ENCODE measurements at regions not wholly inside any gene's neighbourhood (a gene's known extent, or its start where the extent isn't known, plus 50 kb on each side); places are given as distances from the start of the nearest gene placed in this dataset.

DNA sequence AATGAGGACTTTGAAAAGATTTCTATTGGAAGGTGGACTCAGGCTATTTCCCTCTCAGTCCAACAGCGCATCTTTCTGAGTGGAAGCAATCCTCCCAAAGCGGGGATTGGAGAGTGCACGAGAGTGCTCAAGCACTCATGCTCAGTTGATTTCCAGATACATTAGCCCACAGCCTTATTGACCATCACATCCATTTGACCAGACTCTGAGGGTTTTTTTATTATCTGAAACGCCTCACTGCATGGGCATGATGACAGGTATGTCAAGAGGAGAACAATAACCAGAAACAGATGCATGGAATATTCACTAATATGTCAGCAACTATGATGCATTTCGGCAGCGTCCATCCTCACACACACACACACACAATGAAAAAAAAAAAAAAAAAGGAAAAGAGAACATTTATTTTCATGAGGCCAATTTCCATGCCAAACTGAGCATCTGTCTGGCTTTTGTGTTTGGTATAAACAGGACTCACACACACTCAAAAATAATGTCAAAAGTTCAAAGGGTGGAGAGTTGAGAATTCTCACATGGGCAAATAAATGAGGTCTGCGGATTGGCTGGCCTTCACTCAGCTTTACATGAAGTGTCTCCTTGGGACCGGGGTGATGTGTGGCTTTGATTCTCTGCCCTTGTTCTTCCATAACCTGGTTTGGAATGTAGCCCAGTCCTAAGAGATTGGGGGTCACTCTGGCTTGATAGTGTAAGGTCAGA, 371.6 kb downstream of the MCTP2 start:
- in situ Hi-C loops (cut with HindIII; ENCODE audit: low sequenced_read_pairs): no loop called here

DNA sequence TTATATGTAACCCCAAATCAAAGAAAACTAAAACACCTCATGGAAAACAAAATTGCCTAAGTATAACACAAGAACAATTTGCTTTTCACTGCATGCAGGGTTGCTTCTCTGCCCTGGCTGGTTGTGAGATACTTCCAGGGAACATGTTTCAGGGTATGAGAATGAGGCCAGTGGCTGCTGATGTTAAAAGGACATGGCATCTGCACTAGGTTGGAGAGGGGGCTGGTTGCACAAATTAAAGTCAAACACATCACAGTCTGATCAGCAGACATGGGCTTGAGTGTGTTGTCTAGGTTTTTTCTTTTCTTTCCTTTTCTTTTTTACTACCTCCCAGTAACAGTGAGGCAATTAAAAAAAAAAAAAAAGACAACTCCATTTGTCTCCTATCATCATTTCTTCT, 374.9 kb downstream of the MCTP2 start:
- in situ Hi-C loops (cut with HindIII; ENCODE audit: low sequenced_read_pairs): no loop called here

DNA sequence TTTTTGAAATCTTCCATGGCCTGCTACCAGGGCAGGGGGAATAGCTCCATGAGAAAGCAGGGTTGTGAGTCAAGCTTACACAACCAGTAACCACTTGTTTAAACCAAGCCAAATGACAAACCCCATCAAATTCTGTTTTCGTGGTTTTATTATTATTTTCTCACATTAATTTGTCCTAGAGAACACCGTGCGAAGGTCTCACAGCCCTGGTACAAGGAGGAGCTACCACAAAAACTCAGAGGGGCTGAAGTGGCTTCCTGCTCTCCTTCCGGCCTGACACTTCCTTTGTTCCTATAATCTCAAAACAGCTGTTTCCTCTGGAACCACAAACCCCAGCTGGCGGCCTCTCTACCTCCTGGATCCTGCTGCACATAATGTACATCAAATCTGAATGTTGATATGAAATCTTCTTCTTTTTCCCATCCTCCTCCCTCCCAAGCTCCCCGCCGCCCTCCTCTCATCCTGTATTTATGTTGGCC, 375.9 kb downstream of the MCTP2 start:
- in situ Hi-C loops (cut with HindIII; ENCODE audit: low sequenced_read_pairs): no loop called here

DNA sequence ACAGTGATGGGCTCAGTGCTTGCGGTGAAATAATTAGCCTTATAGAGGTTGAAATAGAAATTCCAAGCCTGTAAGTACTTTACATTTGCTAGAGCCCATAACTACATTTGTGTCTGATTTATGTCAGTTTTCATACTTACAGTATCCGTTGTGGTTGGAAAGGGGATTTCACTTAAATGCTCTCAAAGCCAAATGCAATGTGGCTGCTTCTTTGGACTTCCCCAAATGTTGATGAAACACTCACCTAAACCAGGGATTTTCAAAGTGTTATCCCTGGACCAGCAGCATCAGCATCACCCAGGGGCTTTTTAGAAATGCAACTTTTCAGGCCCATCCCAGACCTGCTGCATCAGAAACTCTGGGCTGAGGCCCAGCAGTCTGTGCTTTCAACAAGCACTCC, 378.7 kb downstream of the MCTP2 start:
- in situ Hi-C loops (cut with HindIII; ENCODE audit: low sequenced_read_pairs): no loop called here

DNA sequence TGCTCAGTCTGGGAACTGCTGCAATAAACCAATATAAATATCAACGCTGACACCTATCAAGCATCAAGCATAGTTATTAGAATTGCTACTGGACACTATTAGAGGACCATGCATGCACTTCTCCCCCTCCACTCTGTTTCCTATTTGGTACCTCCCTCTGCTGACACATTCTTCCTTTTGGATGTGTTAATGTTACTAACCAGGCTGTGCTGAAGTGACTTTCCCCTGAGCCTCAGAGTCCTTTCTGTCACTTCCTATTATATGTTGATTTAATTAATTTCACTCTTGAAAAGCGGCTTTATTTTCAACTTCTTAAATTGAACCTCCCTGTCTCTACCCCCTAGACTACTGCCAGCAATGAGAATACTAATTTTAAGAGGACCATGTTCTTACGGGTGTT, 379.1 kb downstream of the MCTP2 start:
- in situ Hi-C loops (cut with HindIII; ENCODE audit: low sequenced_read_pairs): no loop called here

DNA sequence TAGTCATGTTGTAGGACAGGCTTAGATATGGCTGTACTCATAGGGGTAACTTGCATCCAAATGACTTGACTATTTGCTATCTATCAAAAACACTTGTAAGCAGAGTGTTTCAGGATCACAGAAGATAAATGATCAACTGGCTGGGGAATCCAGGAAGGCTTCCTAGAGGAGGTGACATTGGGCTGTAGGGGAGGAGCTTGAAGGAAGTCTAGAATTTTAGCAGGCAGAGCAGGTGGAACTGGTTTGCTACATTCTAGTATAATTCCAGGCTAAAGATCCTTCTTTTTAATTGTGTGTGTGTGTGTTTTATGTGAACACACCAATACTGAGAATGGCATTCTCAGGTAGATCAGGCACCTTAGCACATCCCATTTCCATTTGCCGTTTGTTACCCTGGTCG, 380.3 kb downstream of the MCTP2 start:
- in situ Hi-C loops (cut with HindIII; ENCODE audit: low sequenced_read_pairs): no loop called here

DNA sequence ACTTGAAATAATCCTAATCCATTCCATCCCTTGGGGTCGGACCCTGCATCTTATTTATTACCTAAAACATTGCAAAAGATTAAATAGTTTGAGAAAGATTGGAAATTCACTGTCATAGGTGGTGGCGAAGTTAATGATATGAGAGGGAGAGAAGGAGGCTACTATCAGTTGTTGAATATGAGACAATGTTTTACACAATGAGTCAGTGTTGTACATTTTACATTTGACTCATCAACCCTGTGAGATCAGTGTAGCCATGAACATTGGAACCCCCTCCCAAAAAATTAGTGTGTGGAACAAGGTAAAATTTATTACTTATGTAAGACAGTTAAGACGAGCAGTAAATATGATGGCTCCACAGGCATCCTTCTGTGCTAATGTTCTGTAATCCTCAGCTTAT, 384.3 kb downstream of the MCTP2 start:
- in situ Hi-C loops (cut with HindIII; ENCODE audit: low sequenced_read_pairs): no loop called here

DNA sequence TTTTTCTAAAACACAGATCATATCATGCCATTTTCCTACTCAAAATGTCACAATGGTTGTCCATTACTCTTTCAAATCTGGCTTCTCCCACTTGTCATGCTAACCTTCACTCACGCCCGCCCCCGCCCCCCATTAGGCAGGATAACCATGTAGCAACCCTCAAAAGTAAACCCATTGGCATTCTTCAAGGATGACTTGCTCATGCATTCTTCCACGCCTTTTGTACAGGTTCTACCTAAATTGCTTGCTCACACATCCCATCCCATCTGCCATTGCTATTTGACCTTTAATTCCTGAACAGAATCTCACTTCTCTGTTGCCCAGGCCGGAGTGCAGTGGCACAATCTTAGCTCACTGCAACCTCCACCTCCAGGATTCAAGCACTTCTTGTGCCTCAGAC, 389.3 kb downstream of the MCTP2 start:
- in situ Hi-C loops (cut with HindIII; ENCODE audit: low sequenced_read_pairs): no loop called here

DNA sequence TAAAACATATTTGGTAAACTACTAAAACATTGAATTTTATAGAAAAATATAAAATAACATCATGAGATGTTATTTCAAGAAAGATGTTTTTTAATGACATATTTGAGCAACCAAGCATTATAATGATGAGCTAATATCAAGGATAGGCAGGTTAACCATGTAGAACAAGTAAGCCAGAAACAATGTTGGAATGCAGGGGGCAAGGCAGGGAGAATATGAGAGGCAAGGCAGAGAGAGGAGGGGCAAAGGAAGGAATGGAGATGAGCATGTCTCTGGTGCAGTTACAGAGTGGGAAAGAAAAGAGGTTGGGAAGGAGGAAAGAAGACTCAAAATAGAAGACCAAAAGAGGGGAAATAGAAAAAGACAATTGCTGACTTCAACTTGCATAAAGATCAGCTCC, 390.4 kb downstream of the MCTP2 start:
- in situ Hi-C loops (cut with HindIII; ENCODE audit: low sequenced_read_pairs): no loop called here

DNA sequence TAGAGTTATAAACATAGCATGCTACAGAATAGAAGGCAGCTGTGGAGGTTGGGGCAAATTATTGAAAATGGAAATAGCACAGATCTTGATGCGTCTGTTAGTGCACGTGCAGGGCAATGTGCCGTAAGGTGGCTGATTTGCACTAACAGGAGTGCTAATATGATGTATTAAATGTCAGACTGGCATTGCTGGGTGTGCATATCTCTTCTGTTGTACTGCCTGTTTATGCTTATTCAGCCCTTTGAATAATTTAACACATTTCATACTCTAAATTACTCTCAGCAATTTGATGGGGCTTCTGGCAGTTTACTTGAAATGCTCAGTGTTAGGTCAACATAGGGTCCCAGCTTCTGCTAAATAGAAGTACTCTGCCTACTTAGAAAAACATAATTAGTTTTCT, 395.6 kb downstream of the MCTP2 start:
- in situ Hi-C loops (cut with HindIII; ENCODE audit: low sequenced_read_pairs): no loop called here

DNA sequence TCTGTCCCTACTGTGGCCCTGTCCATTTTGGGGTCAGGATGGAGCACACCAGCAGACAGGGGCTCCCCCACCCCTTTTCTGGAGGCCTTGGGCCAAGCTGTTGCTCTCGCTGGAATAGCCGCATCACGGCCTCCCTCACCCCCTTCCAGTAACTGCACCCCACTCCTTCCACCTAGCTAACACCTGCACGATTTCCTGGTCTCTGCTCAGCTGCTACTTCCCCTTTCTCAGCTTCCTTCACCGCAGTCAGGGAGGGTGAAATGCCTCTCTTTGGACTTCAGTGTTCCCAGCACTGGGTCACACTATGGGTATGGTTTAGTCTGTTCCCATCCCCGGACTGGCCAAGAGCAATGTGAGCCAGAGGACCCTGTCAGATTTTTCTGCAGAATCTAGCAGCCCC, 400.2 kb downstream of the MCTP2 start:
- in situ Hi-C loops (cut with HindIII; ENCODE audit: low sequenced_read_pairs): no loop called here

DNA sequence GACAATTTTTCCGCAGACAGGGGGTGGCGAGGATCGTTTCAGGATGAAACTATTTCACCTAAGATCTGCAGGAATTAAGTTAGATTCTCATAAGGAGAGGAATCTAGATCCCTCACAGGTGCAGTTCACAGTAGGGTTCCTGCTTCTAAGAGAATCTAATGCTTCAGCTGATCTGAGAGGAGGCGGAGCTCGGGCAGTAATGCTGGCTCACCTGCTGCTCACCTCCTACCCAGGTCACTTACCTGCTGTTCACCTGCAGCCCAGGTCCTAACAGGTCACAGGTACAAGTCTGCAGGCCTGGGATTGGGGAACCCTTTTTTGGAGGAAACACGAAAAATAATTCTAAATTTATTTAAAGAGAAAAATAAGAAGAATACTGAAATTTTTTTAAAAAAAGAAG, 406.8 kb downstream of the MCTP2 start:
- in situ Hi-C loops (cut with HindIII; ENCODE audit: low sequenced_read_pairs): no loop called here

DNA sequence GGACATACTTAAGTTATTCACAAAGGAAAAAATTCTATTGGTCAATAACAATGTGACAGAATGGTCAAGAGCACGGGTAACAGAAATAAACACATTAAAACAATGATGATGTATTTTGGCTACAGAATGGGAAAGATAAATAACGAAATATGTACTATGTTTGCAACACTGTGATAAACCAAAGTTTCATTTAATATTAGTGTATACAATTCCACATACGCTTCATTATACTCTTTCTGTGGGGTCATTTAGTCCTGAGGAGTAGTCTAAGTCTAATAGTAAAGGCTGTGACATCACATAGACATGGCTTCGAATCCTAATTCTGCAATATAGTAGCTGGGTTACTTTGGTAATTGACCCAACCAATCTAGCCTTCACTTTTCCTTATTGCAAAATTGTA, 408.3 kb downstream of the MCTP2 start:
- in situ Hi-C loops (cut with HindIII; ENCODE audit: low sequenced_read_pairs): no loop called here

DNA sequence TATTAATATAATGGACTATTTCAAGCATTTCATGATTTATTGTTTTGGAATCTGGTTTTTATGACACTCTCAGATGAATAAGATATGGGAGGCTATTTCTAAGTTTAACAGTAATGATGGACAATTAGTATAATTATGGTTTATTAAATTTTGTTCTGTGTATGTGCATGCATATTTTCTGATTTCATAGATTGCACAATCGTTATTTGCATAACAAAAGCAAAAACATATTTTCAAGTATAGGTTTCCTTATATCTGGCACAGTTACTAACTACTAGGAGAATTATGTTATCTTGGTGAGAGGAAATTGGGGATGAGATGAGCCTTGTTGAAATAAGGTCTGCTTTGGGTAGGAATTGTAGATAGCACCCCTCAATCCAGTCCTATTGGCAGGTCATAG, 413.1 kb downstream of the MCTP2 start:
- in situ Hi-C loops (cut with HindIII; ENCODE audit: low sequenced_read_pairs): no loop called here

DNA sequence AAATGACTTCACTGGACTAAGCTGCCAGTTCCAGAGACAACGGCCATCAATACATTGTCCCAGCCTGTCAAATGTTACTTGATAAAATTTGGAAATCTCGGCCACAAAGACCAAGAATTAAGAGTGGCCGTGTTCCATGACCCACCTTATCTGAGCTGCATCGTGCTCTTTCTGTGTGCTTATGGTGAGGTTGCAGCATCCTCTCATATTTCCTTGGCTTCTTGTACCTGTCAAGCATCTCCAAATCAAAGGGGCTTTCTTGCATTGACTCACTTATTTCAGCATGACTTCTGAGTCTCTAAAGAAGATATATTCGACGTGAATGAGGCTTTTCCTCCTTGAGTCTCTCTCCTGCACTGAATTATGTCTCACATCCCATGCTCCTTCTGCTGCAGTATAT, 421.7 kb downstream of the MCTP2 start:
- in situ Hi-C loops (cut with HindIII; ENCODE audit: low sequenced_read_pairs): no loop called here

DNA sequence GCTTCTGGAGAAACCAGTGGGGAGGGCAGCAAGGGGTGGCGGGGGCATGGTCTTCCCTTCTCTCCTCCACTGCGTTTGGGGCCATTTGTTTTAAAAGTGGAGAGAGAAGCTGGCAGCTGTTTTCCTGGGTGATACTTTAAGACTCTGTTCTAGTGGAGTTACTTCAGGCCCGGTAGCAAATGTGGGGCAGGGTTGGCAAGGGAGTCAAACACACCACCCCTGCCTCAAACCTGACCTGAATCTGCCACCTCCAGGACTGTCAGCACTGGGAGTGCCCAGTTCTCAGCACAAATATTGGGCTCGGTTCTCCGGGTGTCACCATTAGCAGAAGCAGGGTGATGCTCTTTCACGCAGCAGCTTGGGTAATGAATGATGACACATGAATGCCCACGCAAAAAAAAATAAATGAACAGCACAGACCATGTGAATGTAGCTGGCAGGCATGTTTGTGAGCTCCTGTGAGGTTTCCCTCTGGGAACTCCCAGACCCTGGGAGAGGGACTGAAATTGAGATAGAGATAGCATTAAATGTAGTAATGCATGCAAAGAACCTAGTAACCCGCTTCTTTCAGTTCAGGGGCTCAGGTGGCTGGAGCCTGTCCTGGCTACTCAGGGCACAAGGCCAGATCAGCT, 424.0 kb downstream of the MCTP2 start:
- in situ Hi-C loops (cut with HindIII; ENCODE audit: low sequenced_read_pairs): no loop called here

DNA sequence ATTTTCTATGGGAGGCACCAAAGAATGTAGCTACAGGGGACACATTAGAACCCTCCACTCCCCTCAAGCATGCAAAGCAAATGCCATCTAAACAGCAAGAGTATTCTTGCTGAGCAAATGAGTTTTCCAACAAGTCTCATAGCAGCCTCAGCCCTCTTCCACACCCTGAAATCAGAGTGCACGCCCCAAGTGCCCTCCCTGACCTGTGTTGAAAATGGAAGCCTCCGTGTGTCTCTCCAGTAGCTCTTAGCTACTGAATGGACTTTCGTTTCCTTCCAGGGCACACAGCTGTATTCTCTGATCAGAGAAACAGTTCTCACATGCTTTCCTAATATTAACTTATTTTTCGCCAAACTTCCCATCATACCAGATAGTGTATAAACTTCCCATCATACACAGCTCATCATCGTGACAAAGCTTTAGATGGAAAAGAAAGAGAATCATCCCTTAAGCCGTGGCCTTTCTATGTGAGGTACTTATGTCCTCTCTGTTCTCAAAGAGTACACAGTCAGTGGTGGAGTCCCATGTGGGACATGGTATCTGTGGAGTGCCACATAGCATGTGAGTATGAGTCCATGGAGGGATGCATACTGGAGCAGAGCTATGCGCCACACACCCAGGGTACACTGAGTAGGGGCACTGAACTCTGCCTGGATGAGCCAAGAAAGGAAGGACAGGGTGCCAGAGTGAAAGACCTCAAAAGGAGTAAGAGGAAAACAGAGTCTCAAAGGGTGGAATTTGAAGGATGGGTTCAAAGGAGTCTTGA, 434.5 kb downstream of the MCTP2 start:
- in situ Hi-C loops (cut with HindIII; ENCODE audit: low sequenced_read_pairs): no loop called here

DNA sequence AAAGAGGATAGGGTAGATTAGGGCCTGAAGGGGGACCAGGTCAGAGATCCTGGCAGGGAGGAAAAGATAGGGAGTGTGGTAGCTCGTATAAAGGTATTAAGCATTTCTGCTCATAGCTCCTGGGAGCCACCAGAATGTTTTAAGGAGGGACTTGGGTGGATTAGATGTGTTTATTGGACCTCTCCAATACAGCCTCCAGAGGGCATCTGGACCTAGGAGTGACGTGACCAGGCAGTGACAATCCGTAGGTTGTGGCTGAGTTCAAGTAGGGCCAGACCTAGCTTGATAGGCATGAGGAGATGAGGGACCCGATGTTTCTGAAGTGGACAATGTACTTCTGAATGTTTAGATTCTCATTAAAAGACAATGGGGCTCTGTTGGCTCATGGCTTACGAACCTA, 435.2 kb downstream of the MCTP2 start:
- in situ Hi-C loops (cut with HindIII; ENCODE audit: low sequenced_read_pairs): no loop called here

DNA sequence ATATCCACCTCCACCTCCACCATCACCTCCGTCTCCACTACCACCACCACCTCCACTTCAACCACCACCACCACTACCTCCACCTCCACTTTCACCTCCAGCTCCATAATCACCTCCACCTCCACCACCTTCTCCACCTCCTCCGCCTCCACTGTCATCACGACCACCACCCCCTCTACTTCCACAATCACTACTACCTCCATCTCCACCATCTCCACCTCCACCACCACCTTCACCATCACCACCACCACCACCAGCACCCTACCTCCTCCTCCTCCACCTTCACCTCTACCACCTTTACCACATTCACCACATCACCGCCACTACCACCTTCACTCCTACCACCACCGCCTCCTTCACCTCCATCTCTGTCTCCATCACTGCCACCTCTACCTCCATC, 435.7 kb downstream of the MCTP2 start:
- in situ Hi-C loops (cut with HindIII; ENCODE audit: low sequenced_read_pairs): no loop called here

DNA sequence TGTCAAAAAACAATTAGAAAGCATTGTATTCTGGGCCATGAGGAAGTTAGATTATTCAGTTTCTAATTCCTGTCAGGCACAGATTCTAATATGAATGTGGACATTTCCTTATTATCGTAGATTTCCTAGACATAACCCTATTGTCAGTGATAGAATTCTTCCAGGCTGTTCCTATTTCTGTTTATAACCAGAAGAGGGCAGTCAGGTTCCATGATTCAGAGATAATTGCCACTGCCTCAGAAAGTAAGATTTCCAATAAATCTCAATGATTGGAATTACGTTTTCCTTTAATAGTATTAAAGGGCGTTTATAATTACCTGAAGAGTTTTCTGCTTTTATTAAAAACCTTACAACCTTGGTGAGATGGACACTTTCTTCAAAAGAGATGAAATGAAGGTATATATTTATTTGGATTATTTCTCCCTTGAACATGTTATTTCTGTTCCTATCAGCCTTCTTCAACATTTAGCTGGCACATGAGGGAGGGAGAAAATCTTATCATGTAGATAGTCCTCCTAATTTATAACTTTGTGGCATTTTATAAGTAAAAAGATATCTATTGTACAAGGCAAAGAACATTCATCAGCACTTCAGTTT, 439.2 kb downstream of the MCTP2 start:
- in situ Hi-C loops (cut with HindIII; ENCODE audit: low sequenced_read_pairs): no loop called here

DNA sequence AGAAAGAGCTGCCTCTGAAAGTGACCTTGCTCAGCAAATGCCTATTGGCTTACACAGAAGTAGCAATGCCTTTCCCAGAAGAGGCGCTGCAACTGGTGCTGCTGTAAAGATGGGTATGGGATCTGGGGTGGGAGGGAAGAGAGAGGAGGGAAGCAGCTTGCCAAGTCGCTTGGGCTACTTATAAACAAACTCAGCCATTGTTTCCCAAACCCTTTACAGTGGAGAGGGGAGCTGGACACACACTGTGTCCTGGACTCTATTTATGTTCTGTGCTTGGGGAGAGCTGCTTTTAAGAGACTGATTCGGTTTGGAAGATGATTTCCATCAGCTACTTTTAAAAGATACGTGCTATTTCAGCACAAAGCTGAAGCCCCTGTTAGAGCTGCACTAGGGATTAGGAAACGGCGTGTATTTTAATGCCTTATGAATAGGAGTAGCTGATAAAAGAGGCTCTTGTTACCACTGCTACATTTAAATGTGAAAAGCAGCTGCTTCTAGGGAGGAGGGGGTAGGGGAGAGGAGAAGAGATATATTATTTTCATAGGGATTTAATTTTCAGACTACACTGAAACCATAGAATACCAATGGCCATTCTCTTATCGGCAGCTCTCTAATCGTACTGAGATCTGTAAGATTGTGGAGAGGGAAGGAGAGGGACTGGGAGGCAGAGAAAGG, 440.6 kb downstream of the MCTP2 start:
- in situ Hi-C loops (cut with HindIII; ENCODE audit: low sequenced_read_pairs): no loop called here
